IMR-90 (cell line): ENCODE measurements at regions not wholly inside any gene's neighbourhood (a gene's known extent, or its start where the extent isn't known, plus 50 kb on each side); places are given as distances from the start of the nearest gene placed in this dataset.

ENCODE experiments used
- ATAC-seq: fragments of 200-7000 bp; cut with Tn5 transposase; 2 replicates; pipeline ENCODE4 v1.9.1; 2020; ENCODE audit warnings: low read depth, mild to moderate bottlenecking, moderate library complexity
- BruUV-seq: library from RNA; stranded (reverse); fragments of 400-500 nt; replicated peaks from 2 replicates; lab custom pipeline; 2021; lab: Mats Ljungman, UMichigan
- CTCF ChIA-PET: fragments of 300-600 bp; formaldehyde crosslinking; extraction: SDS; loops from one replicate; lab custom pipeline; 2021; ENCODE audit warnings: antibody characterized with exemption; lab: Yijun Ruan, JAX
- POLR2A ChIA-PET: fragments of 300-600 bp; sonication (Branson Sonifier 250); formaldehyde crosslinking; loops from one replicate; lab custom pipeline; 2022; ENCODE audit warnings: antibody characterized with exemption; ENCODE audit not compliant: unreplicated experiment; lab: Charles Lee
- DNase-seq: peaks from one replicate; pipeline ENCODE4 v3.0.0; 2013
- H2AFZ ChIP-seq: replicated peaks from 2 replicates; pipeline ENCODE3; 2013; ENCODE audit warnings: low read length, mild to moderate bottlenecking; ENCODE audit not compliant: poor library complexity
- H2AK5ac ChIP-seq: 2 replicates; pipeline ENCODE4 v1.6.1; 2013; ENCODE audit warnings: low read depth, low read length, inconsistent platforms
- H2AK9ac ChIP-seq: replicated peaks from 2 replicates; pipeline ENCODE3; 2013; ENCODE audit warnings: mild to moderate bottlenecking, low read depth, low read length, moderate library complexity; ENCODE audit not compliant: poor library complexity
- H2BK120ac ChIP-seq: 2 replicates; pipeline ENCODE4 v1.6.1; 2013; ENCODE audit warnings: low read depth, low read length, inconsistent platforms
- H2BK15ac ChIP-seq: 3 replicates; pipeline ENCODE4 v1.6.1; 2013; ENCODE audit warnings: low read depth, low read length, inconsistent platforms
- H2BK20ac ChIP-seq: 2 replicates; pipeline ENCODE4 v1.6.1; 2013; ENCODE audit warnings: low read depth, mild to moderate bottlenecking, inconsistent platforms, low read length, moderate library complexity
- H2BK5ac ChIP-seq: 2 replicates; pipeline ENCODE4 v1.6.1; 2013; ENCODE audit warnings: mild to moderate bottlenecking, low read depth, low read length, inconsistent platforms; ENCODE audit not compliant: poor library complexity, severe bottlenecking
- H3K14ac ChIP-seq: replicated peaks from 2 replicates; pipeline ENCODE4 v1.6.1; 2013; ENCODE audit warnings: low read depth, low read length, inconsistent platforms
- H3K18ac ChIP-seq: 2 replicates; pipeline ENCODE4 v1.6.1; 2013; ENCODE audit warnings: low read depth, low read length, control low read depth
- H3K23ac ChIP-seq: 2 replicates; pipeline ENCODE4 v1.6.1; 2013; ENCODE audit warnings: low read depth, low read length, inconsistent platforms
- H3K27ac ChIP-seq: 2 replicates; pipeline ENCODE4 v1.5.1; 2013; ENCODE audit warnings: mild to moderate bottlenecking, control low read depth, low read length; ENCODE audit not compliant: insufficient read depth
- H3K27me3 ChIP-seq: 2 replicates; pipeline ENCODE4 v1.6.1; 2013; ENCODE audit warnings: low read length; ENCODE audit not compliant: control insufficient read depth, insufficient read depth
- H3K36me3 ChIP-seq: 2 replicates; pipeline ENCODE4 v1.6.1; 2013; ENCODE audit warnings: low read length, mixed read lengths; ENCODE audit not compliant: control insufficient read depth, insufficient read depth
- H3K4ac ChIP-seq: 2 replicates; pipeline ENCODE4 v1.6.1; 2013; ENCODE audit warnings: low read depth, low read length, inconsistent platforms
- H3K4me1 ChIP-seq: 2 replicates; pipeline ENCODE4 v1.6.1; 2013; ENCODE audit warnings: low read length, mixed read lengths; ENCODE audit not compliant: control insufficient read depth, insufficient read depth
- H3K4me2 ChIP-seq: 2 replicates; pipeline ENCODE4 v1.6.1; 2013; ENCODE audit warnings: low read depth, mild to moderate bottlenecking, control low read depth, low read length, moderate library complexity
- H3K4me3 ChIP-seq: 2 replicates; pipeline ENCODE4 v1.5.1; 2013; ENCODE audit warnings: low read depth, mild to moderate bottlenecking, control low read depth, low read length, moderate library complexity; ENCODE audit not compliant: insufficient read depth
- H3K56ac ChIP-seq: 2 replicates; pipeline ENCODE4 v1.6.1; 2013; ENCODE audit warnings: low read length, inconsistent platforms; ENCODE audit not compliant: insufficient read depth; ENCODE audit errors: extremely low read depth
- H3K79me1 ChIP-seq, 2 experiments: 2 replicates each; pipeline ENCODE4 v1.6.1; 2013; ENCODE audit warnings: low read length in 2 of 2, inconsistent platforms in 1 of 2, low read depth in 1 of 2
- H3K9ac ChIP-seq: 2 replicates; pipeline ENCODE4 v1.6.1; 2013; ENCODE audit warnings: low read depth, low read length, control low read depth
- H3K9me1 ChIP-seq: 2 replicates; pipeline ENCODE4 v1.6.1; 2013; ENCODE audit warnings: low read length, inconsistent platforms; ENCODE audit not compliant: insufficient read depth
- H3K9me3 ChIP-seq: 2 replicates; pipeline ENCODE4 v1.6.1; 2013; ENCODE audit warnings: low read length; ENCODE audit not compliant: control insufficient read depth, insufficient read depth
- H4K20me1 ChIP-seq: 2 replicates; pipeline ENCODE4 v1.6.1; 2013; ENCODE audit warnings: low read length, inconsistent platforms; ENCODE audit not compliant: insufficient read depth
- H4K5ac ChIP-seq: 2 replicates; pipeline ENCODE4 v1.6.1; 2013; ENCODE audit warnings: mild to moderate bottlenecking, low read depth, low read length, control low read depth
- H4K8ac ChIP-seq, 2 experiments: 2 replicates each; pipeline ENCODE4 v1.6.1; 2013; ENCODE audit warnings: low read depth in 2 of 2, low read length in 2 of 2, control low read depth in 1 of 2, inconsistent platforms in 1 of 2
- H4K91ac ChIP-seq: 2 replicates; pipeline ENCODE4 v1.6.1; 2013; ENCODE audit warnings: low read depth, low read length, inconsistent platforms; ENCODE audit not compliant: insufficient read depth
- BHLHE40 ChIP-seq: fragments of 150-350 bp; IDR thresholded peaks from 2 replicates; pipeline ENCODE4 v1.6.1; 2016; ENCODE audit warnings: mild to moderate bottlenecking, low read depth, low read length
- CEBPB ChIP-seq: IDR thresholded peaks from 2 replicates; pipeline ENCODE4 v1.6.1; 2012; ENCODE audit warnings: low read depth, low read length, improper control_type of control experiment
- CHD1 ChIP-seq: IDR thresholded peaks from 2 replicates; pipeline ENCODE4 v1.6.1; 2012; ENCODE audit warnings: low read depth, low read length, improper control_type of control experiment
- FOS ChIP-seq: fragments of 150-350 bp; IDR thresholded peaks from 2 replicates; pipeline ENCODE4 v1.6.1; 2016; ENCODE audit warnings: low read depth, low read length
- MAFK ChIP-seq: IDR thresholded peaks from 2 replicates; pipeline ENCODE4 v1.6.1; 2012; ENCODE audit warnings: low read depth, low read length, improper control_type of control experiment
- MAZ ChIP-seq: IDR thresholded peaks from 2 replicates; pipeline ENCODE4 v1.6.1; 2012; ENCODE audit warnings: low read depth, mild to moderate bottlenecking, low read length, improper control_type of control experiment, moderate library complexity, borderline replicate concordance
- MXI1 ChIP-seq: IDR thresholded peaks from 2 replicates; pipeline ENCODE4 v1.6.1; 2012; ENCODE audit warnings: low read depth, mild to moderate bottlenecking, low read length, moderate library complexity, borderline replicate concordance
- NFE2L2 ChIP-seq: fragments of 150-350 bp; IDR thresholded peaks from 2 replicates; pipeline ENCODE4 v1.6.1; 2016; ENCODE audit warnings: low read depth, mild to moderate bottlenecking, low read length
- POLR2A ChIP-seq: IDR thresholded peaks from 2 replicates; pipeline ENCODE4 v1.6.1; 2012; ENCODE audit warnings: mild to moderate bottlenecking, low read depth, low read length
- RAD21 ChIP-seq: IDR thresholded peaks from 2 replicates; pipeline ENCODE4 v1.6.1; 2012; ENCODE audit warnings: low read length, improper control_type of control experiment
- RCOR1 ChIP-seq: IDR thresholded peaks from 2 replicates; pipeline ENCODE4 v1.6.1; 2012; ENCODE audit warnings: mild to moderate bottlenecking, low read length, improper control_type of control experiment; ENCODE audit not compliant: insufficient replicate concordance
- RFX5 ChIP-seq: IDR thresholded peaks from 2 replicates; pipeline ENCODE4 v1.8.0; 2012; ENCODE audit warnings: low read depth, mild to moderate bottlenecking, low read length, moderate library complexity
- SMC3 ChIP-seq: fragments of 150-350 bp; IDR thresholded peaks from 2 replicates; pipeline ENCODE4 v1.6.1; 2016; ENCODE audit warnings: low read depth, mild to moderate bottlenecking, antibody characterized with exemption, low read length, moderate library complexity
- WGBS, 2 experiments: methylation state at CpG; one replicate each; pipeline versions ENCODE4 v1.1.5 to v1.1.7; 2013; ENCODE audit warnings: missing lambda C conversion rate in 2 of 2; ENCODE audit not compliant: insufficient read length in 1 of 2; ENCODE audit errors: extremely low coverage in 2 of 2; 5-methylcytosine and 5-hydroxymethylcytosine counted together
- dilution Hi-C: fragments of 300-500 bp; cut with HindIII; formaldehyde crosslinking; loops from one replicate; pipeline ENCODE4 v1.14.3; 2018; ENCODE audit warnings: low sequenced_read_pairs; ENCODE audit not compliant: unreplicated experiment
- in situ Hi-C: fragments of 300-500 bp; cut with MboI; formaldehyde crosslinking; loops from 3 replicates; pipeline ENCODE4 v1.14.3; 2019; ENCODE audit warnings: low sequenced_read_pairs, inconsistent platforms, mixed read lengths
- intact Hi-C: fragments of 100-400 bp; cut with micrococcal nuclease; formaldehyde crosslinking; loops from 2 replicates; pipeline ENCODE4 v1.10.0; 2022
- TF ChIP-seq, protein P1 (sequence below): fragments of 150-350 bp; IDR thresholded peaks from 2 replicates; pipeline ENCODE4 v1.6.1; 2017; ENCODE audit warnings: mild to moderate bottlenecking, antibody characterized with exemption, low read length, low read depth
- TF ChIP-seq, protein P2 (sequence below): fragments of 150-350 bp; IDR thresholded peaks from 2 replicates; pipeline ENCODE4 v1.6.1; 2016; ENCODE audit warnings: low read depth, mild to moderate bottlenecking, low read length, moderate library complexity, borderline replicate concordance
- TF ChIP-seq, protein P3 (sequence below): conservative IDR thresholded peaks from 2 replicates; pipeline ENCODE4 v1.5.1; 2012; ENCODE audit warnings: mild to moderate bottlenecking, low read depth, low read length, improper control_type of control experiment

DNA sequence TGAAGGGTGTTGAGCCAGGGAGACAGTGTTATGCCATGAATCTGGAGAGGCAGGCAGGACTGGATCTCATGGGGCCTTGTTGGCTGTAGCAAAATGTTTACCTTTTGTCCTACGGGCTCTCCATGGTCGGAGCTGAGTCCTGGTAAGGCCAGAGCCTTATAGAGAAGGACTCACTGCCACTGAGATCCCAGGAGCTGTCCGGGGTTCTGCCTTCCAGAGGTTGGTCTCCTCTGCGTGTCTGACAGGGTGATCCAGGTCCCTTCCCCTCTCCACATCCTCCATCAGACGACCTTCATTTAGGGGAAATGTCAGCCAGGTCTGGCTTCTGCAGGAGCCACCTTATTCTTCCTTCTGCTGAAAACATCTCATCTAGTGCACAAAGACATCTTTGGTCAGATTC, 285.2 kb upstream of the N4BP1 start:
- no peak overlapping the region for H2BK20ac ChIP-seq
- H2BK5ac ChIP-seq: no peak overlapping the region
- no peaks in the 10 kb centered on the region for H3K79me1 ChIP-seq
- H3K9me3 ChIP-seq: no peaks in the 10 kb centered on the region
- no peak for TF ChIP-seq BHLHE40
- TF ChIP-seq FOS: no peak
- no peak for TF ChIP-seq CEBPB
- no peak for TF ChIP-seq MXI1
- TF ChIP-seq, protein P1, sequence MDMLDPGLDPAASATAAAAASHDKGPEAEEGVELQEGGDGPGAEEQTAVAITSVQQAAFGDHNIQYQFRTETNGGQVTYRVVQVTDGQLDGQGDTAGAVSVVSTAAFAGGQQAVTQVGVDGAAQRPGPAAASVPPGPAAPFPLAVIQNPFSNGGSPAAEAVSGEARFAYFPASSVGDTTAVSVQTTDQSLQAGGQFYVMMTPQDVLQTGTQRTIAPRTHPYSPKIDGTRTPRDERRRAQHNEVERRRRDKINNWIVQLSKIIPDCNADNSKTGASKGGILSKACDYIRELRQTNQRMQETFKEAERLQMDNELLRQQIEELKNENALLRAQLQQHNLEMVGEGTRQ: no peak
- TF ChIP-seq SMC3: no peak
- no peak for TF ChIP-seq RAD21
- TF ChIP-seq RFX5: no peak
- TF ChIP-seq, protein P2, sequence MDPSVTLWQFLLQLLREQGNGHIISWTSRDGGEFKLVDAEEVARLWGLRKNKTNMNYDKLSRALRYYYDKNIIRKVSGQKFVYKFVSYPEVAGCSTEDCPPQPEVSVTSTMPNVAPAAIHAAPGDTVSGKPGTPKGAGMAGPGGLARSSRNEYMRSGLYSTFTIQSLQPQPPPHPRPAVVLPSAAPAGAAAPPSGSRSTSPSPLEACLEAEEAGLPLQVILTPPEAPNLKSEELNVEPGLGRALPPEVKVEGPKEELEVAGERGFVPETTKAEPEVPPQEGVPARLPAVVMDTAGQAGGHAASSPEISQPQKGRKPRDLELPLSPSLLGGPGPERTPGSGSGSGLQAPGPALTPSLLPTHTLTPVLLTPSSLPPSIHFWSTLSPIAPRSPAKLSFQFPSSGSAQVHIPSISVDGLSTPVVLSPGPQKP: no peak
- no peak for TF ChIP-seq RCOR1
- no peak for TF ChIP-seq MAFK
- no peak for TF ChIP-seq CHD1
- TF ChIP-seq MAZ: no peak
- no peak for TF ChIP-seq POLR2A
- TF ChIP-seq, protein P3, sequence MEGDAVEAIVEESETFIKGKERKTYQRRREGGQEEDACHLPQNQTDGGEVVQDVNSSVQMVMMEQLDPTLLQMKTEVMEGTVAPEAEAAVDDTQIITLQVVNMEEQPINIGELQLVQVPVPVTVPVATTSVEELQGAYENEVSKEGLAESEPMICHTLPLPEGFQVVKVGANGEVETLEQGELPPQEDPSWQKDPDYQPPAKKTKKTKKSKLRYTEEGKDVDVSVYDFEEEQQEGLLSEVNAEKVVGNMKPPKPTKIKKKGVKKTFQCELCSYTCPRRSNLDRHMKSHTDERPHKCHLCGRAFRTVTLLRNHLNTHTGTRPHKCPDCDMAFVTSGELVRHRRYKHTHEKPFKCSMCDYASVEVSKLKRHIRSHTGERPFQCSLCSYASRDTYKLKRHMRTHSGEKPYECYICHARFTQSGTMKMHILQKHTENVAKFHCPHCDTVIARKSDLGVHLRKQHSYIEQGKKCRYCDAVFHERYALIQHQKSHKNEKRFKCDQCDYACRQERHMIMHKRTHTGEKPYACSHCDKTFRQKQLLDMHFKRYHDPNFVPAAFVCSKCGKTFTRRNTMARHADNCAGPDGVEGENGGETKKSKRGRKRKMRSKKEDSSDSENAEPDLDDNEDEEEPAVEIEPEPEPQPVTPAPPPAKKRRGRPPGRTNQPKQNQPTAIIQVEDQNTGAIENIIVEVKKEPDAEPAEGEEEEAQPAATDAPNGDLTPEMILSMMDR: no peak
- no peak for TF ChIP-seq NFE2L2
- H4K20me1 ChIP-seq: no peaks in the 10 kb centered on the region
- H4K5ac ChIP-seq: no peak overlapping the region
- no peak for DNase-seq
- no peak overlapping the region for H3K9ac ChIP-seq
- H3K27ac ChIP-seq: no peak overlapping the region
- intact Hi-C loops: no loop called here
- H3K9me1 ChIP-seq: no peaks in the 10 kb centered on the region
- no peak overlapping the region for H3K4me3 ChIP-seq
- WGBS, 2 experiments: 45% methylated on average over 2 of the region's 5 CpGs; no CpG with 5 or more reads in 1 of the 2 experiments
- no peak overlapping the region for H3K18ac ChIP-seq
- CTCF ChIA-PET: no interaction called here
- H2AFZ ChIP-seq: no peak overlapping the region
- no peaks in the 10 kb centered on the region for H3K4me1 ChIP-seq
- in situ Hi-C loops: no loop called here
- H2AK5ac ChIP-seq: no peak overlapping the region
- no peak overlapping the region for H3K14ac ChIP-seq
- no peak overlapping the region for H3K4me2 ChIP-seq
- no peak overlapping the region for H3K56ac ChIP-seq
- no peak overlapping the region for H3K23ac ChIP-seq
- no TSS peak for BruUV-seq
- H2AK9ac ChIP-seq: no peak overlapping the region
- H2BK120ac ChIP-seq: no peak overlapping the region
- dilution Hi-C loops: no loop called here
- H3K27me3 ChIP-seq: no peaks in the 10 kb centered on the region
- no peaks in the 10 kb centered on the region for H3K36me3 ChIP-seq
- no peak for ATAC-seq
- POLR2A ChIA-PET: no interaction called here
- no peak overlapping the region for H3K4ac ChIP-seq
- no peak overlapping the region for H2BK15ac ChIP-seq
- no peak overlapping the region for H4K91ac ChIP-seq
- H4K8ac ChIP-seq: no peak overlapping the region
